GM12872 (cell line): ENCODE measurements at regions not wholly inside any gene's neighbourhood (a gene's known extent, or its start where the extent isn't known, plus 50 kb on each side); places are given as distances from the start of the nearest gene placed in this dataset.

Source experiments
- CTCF ChIP-seq: IDR thresholded peaks from 3 replicates; pipeline ENCODE4 v1.5.1; 2011; ENCODE audit warnings: low read depth, mild to moderate bottlenecking, low read length, moderate library complexity; ENCODE audit not compliant: insufficient read depth

GRCh38 chr2:184215745-184216144, 382.6 kb upstream of the ZNF804A start:
- no peak for TF ChIP-seq CTCF

- no peak for TF ChIP-seq CTCF
These were observed 341.7 kb upstream of the ZNF804A start for GRCh38 chr2:184256611-184257010.

- TF ChIP-seq CTCF = no peak
These were observed 337.0 kb upstream of the ZNF804A start for GRCh38 chr2:184261331-184261730.

GRCh38 chr2:184261818-184262217, 336.5 kb upstream of the ZNF804A start:
- TF ChIP-seq CTCF = no peak

GRCh38 chr2:184268900-184269477, 329.3 kb upstream of the ZNF804A start:
- no peak for TF ChIP-seq CTCF

- no peak for TF ChIP-seq CTCF
These were observed 327.7 kb upstream of the ZNF804A start for GRCh38 chr2:184270660-184271059.

- TF ChIP-seq CTCF = no peak
These were observed 326.3 kb upstream of the ZNF804A start for GRCh38 chr2:184272056-184272455.

GRCh38 chr2:184294831-184295230, 303.5 kb upstream of the ZNF804A start:
- TF ChIP-seq CTCF = no peak
